ENCODE measurements at regions not wholly inside any gene's neighbourhood (a gene's known extent, or its start where the extent isn't known, plus 50 kb on each side); places are given as distances from the start of the nearest gene placed in this dataset.

DNA sequence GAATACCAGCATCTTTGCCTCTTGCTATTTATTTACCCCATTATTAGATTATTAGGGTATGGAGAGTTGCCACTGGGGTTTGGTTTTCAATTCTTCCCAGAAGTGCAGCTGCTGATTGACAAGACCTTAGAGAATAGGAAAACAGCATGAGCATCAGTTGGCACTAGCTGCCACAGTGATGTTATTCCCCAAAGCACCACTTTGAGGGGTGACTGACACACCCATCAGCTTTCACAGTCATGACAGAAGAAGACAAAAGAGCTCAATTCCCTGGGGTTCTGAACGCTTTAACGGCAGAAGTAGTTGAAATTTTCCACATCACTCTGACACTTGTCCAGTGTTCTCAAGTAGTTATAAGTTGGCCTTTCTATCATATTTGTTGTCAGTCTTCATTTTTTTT lies 55.0 kb upstream of the NR3C2 start:
- no peak for DNase-seq (ENCODE audit: low spot score)
- in situ Hi-C loops (cut with MboI; ENCODE audit: low sequenced_read_pairs, unreplicated experiment): no loop called here
- TF ChIP-seq, protein P1, sequence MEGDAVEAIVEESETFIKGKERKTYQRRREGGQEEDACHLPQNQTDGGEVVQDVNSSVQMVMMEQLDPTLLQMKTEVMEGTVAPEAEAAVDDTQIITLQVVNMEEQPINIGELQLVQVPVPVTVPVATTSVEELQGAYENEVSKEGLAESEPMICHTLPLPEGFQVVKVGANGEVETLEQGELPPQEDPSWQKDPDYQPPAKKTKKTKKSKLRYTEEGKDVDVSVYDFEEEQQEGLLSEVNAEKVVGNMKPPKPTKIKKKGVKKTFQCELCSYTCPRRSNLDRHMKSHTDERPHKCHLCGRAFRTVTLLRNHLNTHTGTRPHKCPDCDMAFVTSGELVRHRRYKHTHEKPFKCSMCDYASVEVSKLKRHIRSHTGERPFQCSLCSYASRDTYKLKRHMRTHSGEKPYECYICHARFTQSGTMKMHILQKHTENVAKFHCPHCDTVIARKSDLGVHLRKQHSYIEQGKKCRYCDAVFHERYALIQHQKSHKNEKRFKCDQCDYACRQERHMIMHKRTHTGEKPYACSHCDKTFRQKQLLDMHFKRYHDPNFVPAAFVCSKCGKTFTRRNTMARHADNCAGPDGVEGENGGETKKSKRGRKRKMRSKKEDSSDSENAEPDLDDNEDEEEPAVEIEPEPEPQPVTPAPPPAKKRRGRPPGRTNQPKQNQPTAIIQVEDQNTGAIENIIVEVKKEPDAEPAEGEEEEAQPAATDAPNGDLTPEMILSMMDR (IDR thresholded peaks at IDR 0.05; ENCODE audit: borderline replicate concordance, control extremely low read depth, extremely low read depth, insufficient read depth, missing control alignments): no peak

DNA sequence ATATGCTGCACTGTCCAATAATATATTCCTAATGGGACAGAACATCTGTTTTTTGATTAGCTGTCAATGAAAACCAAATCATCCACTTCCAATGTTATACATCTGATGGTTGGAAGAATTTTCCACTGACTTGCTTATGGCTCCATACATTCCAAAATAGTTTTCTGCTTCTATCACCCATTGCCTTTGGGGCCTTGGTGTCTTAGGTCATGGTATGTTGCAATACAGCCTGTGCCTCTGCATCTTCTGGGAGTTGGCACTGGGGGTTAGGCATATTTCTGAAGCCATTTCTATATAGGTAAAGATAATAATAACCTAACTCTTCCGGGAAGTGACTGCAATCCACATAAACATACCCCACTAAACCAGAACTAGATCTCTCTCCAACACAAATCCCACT lies 53.2 kb upstream of the NR3C2 start:
- in situ Hi-C loops (cut with MboI; ENCODE audit: low sequenced_read_pairs, unreplicated experiment): no loop called here
- DNase-seq (ENCODE audit: low spot score): no peak
- TF ChIP-seq, protein P1 (IDR thresholded peaks at IDR 0.05; ENCODE audit: borderline replicate concordance, control extremely low read depth, extremely low read depth, insufficient read depth, missing control alignments): no peak
